Lower lobe of right lung (tissue), 2 donors: ENCODE measurements at regions not wholly inside any gene's neighbourhood (a gene's known extent, or its start where the extent isn't known, plus 50 kb on each side); places are given as distances from the start of the nearest gene placed in this dataset.

Experiments
- ATAC-seq, 2 donors: fragments of 200-7000 bp; cut with Tn5 transposase; one replicate each; pipeline ENCODE4 v1.9.1; 2020 to 2022; ENCODE audit warnings: mild to moderate bottlenecking in 2 of 2, moderate library complexity in 2 of 2
- DNase-seq: peaks from one replicate; pipeline ENCODE4 v3.0.0-alpha.2; 2020
- H3K27ac ChIP-seq: fragments of 200-600 bp; one replicate; pipeline ENCODE4 v1.8.0; 2022
- H3K27me3 ChIP-seq: fragments of 200-600 bp; one replicate; pipeline ENCODE4 v1.8.0; 2022; ENCODE audit warnings: low read depth
- H3K36me3 ChIP-seq: fragments of 200-600 bp; one replicate; pipeline ENCODE4 v1.8.0; 2022; ENCODE audit warnings: mild to moderate bottlenecking
- H3K4me1 ChIP-seq: fragments of 200-600 bp; one replicate; pipeline ENCODE4 v1.8.0; 2022
- H3K4me3 ChIP-seq: fragments of 200-600 bp; one replicate; pipeline ENCODE4 v1.8.0; 2022; ENCODE audit warnings: mild to moderate bottlenecking
- H3K9me3 ChIP-seq: fragments of 200-600 bp; one replicate; pipeline ENCODE4 v1.8.0; 2022
- intact Hi-C: fragments of 100-400 bp; cut with DNase I; formaldehyde crosslinking; loops from one replicate; pipeline ENCODE4 v1.11.0; 2022
- TF ChIP-seq, protein P1 (sequence below): fragments of 200-600 bp; IDR thresholded peaks from one replicate; pipeline ENCODE4 v1.8.0; 2022; ENCODE audit warnings: antibody characterized with exemption, mild to moderate bottlenecking
- donor health status: DM: no; HTN: yes; CAD: no; lungs with severe emphysema.

DNA sequence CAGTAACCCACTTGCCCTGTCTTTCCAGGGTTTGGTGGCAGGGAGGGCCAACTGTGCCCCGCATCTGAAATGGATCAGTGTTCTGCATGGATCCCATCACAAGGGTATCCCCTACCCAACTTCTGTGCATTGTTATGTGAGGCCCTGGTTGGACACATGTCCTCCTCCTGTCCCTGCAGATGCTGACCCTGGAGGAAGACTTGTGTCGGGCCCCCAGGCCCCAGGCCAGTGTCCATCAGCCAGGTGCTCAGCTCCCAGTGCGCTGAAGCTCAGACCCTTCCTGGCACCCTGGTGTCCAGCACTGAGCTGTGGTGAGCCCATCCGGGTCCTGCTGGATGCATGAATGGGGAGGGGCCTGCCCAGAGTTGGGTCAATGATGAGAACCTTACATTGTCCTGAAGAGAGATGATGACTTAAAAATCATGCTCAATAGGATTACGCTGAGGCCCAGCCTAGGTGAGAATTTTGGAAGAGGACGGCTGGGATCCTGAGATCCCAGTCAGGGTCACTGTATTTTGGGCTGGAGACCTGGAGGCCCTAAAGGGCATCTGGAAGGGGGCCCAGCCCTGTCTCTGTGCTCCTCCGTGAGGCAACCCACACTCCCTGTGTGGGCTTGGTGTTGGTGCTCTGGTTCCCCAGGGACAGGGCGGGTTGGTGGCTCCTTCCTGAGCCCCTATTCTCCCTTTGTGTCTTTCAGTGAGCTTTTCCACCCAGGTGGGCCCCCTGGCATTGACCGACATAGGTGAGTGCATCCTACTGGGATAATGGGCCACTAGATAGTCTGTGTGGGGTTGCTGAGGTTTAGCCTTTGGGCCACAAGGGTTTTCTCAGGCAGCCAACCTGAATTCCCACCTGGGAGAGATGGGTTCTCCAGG, 199.1 kb downstream of the UBE3A start:
- TF ChIP-seq, protein P1, sequence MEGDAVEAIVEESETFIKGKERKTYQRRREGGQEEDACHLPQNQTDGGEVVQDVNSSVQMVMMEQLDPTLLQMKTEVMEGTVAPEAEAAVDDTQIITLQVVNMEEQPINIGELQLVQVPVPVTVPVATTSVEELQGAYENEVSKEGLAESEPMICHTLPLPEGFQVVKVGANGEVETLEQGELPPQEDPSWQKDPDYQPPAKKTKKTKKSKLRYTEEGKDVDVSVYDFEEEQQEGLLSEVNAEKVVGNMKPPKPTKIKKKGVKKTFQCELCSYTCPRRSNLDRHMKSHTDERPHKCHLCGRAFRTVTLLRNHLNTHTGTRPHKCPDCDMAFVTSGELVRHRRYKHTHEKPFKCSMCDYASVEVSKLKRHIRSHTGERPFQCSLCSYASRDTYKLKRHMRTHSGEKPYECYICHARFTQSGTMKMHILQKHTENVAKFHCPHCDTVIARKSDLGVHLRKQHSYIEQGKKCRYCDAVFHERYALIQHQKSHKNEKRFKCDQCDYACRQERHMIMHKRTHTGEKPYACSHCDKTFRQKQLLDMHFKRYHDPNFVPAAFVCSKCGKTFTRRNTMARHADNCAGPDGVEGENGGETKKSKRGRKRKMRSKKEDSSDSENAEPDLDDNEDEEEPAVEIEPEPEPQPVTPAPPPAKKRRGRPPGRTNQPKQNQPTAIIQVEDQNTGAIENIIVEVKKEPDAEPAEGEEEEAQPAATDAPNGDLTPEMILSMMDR = no peak
- Histone ChIP-seq H3K9me3 (no peaks in the 10 kb centered on the region), H3K27me3 (no peaks in the 10 kb centered on the region), H3K4me1 (no peaks in the 10 kb centered on the region), H3K4me3 (no peak overlapping the region), H3K36me3 (no peaks in the 10 kb centered on the region), H3K27ac (no peak overlapping the region)
- intact Hi-C loops = no loop called here
- ATAC-seq = no peak
- DNase-seq = peak; percentile 32

DNA sequence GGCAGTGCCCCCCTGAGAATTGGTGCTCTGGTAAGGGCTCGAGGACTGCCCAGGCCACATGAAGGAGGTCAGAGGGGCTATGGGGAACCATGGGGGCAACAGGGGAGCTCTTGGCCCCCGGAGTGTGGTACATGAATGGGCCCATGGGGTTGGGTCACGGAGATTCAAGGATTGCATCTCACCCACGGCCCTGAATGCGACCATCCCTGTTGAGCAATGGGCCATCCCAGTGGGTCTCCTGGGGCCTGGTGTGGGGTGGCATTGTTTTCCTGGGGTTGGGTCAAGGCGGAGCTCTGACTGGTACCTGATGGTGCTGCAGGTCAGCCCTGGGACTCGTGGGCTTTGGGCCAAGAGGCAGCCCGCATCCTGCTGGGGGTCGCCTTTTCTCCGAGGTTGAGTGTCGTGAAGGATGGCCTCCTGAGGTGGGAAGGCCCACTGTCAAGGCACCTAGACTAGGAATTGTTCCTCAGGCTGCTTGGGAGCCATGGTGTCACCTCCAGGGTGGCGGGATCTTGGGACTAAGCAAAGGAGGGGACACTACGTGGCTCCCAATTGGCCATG, 198.3 kb downstream of the UBE3A start:
- Histone ChIP-seq H3K4me1 (no peaks in the 10 kb centered on the region), H3K27ac (no peak overlapping the region), H3K27me3 (no peaks in the 10 kb centered on the region), H3K9me3 (no peaks in the 10 kb centered on the region), H3K4me3 (no peak overlapping the region), H3K36me3 (no peaks in the 10 kb centered on the region)
- TF ChIP-seq, protein P1 = no peak
- DNase-seq (peak; percentile 23), ATAC-seq (no peak)
- intact Hi-C loops = no loop called here

DNA sequence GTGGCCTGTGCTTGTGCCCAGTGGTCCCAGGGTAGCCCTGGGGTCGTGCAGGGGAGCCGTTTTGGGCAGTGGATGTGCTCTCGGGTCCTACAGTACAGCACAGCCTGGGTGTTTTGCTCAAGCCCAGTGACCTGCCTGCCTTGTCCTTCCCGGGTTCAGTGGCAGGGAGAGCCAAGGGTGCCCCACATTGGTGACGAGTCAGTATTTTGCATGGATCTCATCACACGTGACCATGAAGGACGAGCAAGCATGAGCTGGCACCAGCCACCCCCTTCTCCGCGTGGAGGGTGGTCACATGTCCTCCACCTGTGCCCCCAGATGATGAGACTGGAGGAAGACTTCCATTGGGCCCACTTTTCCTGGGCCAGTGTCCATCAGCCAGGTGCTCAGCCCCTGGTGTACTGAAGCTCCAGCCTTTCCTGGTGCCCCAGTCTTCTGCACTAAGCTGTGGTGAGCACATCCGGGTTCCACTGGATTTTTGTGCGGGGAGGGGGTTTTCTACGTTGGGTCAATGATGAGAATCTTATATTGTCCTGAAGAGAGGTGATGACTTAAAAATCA, 197.5 kb downstream of the UBE3A start:
- intact Hi-C loops = no loop called here
- TF ChIP-seq, protein P1 = no peak
- H3K36me3 ChIP-seq = no peaks in the 10 kb centered on the region
- H3K4me3 ChIP-seq = no peak overlapping the region
- H3K9me3 ChIP-seq = no peaks in the 10 kb centered on the region
- H3K27me3 ChIP-seq = no peaks in the 10 kb centered on the region
- no peak for ATAC-seq
- H3K27ac ChIP-seq = no peak overlapping the region
- no peaks in the 10 kb centered on the region for H3K4me1 ChIP-seq
- DNase-seq = peak; percentile 19

DNA sequence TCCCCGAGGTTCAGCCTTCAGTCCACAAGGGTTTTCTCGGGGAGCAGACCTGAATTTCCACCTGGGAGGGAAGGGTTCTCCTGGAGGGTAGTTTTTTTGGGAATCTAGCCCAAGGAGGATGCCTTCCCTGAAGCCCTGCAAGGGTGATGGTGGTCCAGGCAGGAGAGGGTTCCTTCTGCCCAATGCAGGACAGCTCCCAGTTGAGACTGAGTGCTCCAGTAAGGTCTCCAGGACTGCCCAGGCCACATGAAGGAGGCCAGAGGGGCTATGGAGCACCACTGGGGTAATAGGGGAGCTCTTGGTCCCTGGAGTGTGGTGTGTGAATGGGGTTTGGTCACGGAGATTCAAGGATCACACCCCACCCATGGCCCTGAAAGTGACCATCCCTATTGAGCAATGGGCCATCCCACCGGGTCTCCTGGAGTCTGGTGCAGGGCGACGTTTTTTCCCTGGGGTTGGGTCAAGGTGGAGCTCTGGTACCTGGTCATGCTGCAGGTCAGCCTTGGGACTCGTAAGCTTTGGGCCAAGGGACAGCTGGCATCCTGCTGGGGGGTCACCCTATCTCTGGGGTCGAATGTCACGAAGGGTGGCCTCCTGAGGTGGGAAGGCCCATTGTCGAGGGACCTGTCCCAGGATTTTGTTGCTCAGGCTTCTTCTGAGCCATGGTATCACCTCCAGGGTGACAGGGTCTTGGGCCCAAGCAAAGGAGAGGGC, 196.5 kb downstream of the UBE3A start:
- H3K27ac ChIP-seq = no peak overlapping the region
- DNase-seq (peak; percentile 27), ATAC-seq (no peak)
- H3K4me3 ChIP-seq = no peak overlapping the region
- no peaks in the 10 kb centered on the region for H3K4me1 ChIP-seq
- H3K9me3 ChIP-seq = peaks cover 7% of the 10 kb centered on the region
- H3K27me3 ChIP-seq = no peaks in the 10 kb centered on the region
- TF ChIP-seq, protein P1 = no peak
- no peaks in the 10 kb centered on the region for H3K36me3 ChIP-seq
- intact Hi-C loops = no loop called here

DNA sequence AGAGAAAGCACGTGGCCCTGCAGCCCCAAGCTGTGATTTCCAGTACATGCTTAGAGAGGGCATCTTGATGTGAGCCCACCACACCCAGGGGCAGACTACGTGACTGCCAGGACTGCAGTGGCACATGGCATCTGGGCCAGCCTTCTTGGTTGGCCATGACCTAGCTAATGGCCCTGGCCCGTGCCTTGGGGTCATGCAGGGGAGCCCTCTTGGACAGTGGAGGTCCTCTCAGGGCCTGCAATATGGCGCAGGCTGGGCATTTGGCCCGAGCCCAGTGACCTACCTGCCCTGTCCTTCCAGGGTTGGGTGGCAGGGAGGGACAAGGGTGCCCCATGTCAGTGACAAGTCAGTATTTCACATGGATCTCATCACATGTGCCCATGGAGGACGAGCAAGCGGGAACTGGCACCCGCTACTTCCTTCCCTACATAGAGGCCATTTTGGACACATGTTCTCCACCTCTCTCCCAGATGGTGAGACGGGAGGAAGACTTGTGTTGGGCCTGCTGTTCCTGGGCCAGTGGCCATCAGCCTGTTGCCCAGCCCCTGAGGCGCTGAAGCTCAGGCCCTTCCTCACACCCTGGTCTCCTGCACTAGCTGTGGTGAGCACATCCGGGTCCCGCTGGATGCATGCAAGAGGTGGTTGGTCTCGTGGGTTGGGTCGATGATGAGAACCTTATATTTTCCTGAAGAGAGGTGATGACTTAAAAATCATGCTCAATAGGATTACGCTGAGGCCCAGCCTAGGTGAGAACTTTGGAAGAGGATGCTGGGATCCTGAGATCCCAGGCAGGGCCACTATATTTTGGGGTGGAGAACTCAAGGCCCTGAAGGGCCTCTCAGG, 195.6 kb downstream of the UBE3A start:
- Histone ChIP-seq H3K27ac (no peak overlapping the region), H3K36me3 (no peaks in the 10 kb centered on the region), H3K9me3 (peaks cover 10% of the 10 kb centered on the region), H3K4me1 (no peaks in the 10 kb centered on the region), H3K4me3 (no peak overlapping the region), H3K27me3 (no peaks in the 10 kb centered on the region)
- TF ChIP-seq, protein P1 = no peak
- ATAC-seq = no peak
- intact Hi-C loops = no loop called here
- peak; percentile 29 for DNase-seq
